Pancreas (tissue), 10 donors: ENCODE measurements at regions not wholly inside any gene's neighbourhood (a gene's known extent, or its start where the extent isn't known, plus 50 kb on each side); places are given as distances from the start of the nearest gene placed in this dataset.

Experiments used
- ATAC-seq, 4 donors: fragments of 200-7000 bp; cut with Tn5 transposase; one replicate each; pipeline versions ENCODE4 v1.8.0 to v1.9.1; 2020; ENCODE audit warnings: mild to moderate bottlenecking in 4 of 4, moderate library complexity in 4 of 4
- DNase-seq, 6 donors: peaks; one replicate each; pipeline ENCODE4 v3.0.0-alpha.2; 2020
- FAIRE-seq: peaks from 2 replicates; lab custom pipeline; 2012; peaks lifted over from hg19 to GRCh38; lab: Jason Lieb, UNC
- H3K27ac ChIP-seq, 4 donors: fragments of 200-600 bp; sonication (generic); 1 replicate in 3 of 4; 2 replicates in 1 of 4; pipeline versions ENCODE4 v1.5.0 to v1.8.0; 2020
- H3K27me3 ChIP-seq, 4 donors: fragments of 200-600 bp; one replicate each; pipeline ENCODE4 v1.8.0; 2021
- H3K36me3 ChIP-seq, 3 donors: fragments of 200-600 bp; sonication (generic) in 1 of 3; one replicate each; pipeline versions ENCODE4 v1.5.0 to v1.8.0; 2020 to 2021
- H3K4me1 ChIP-seq, 3 donors: fragments of 200-600 bp; one replicate each; pipeline ENCODE4 v1.8.0; 2021
- H3K4me3 ChIP-seq, 4 donors: fragments of 200-600 bp; sonication (generic) in 2 of 4; one replicate each; pipeline versions ENCODE4 v1.5.0 to v1.8.0; 2020 to 2021
- H3K9me3 ChIP-seq, 4 donors: fragments of 200-600 bp; one replicate each; pipeline ENCODE4 v1.8.0; 2021
- CTCF ChIP-seq, 4 donors: fragments of 200-600 bp; sonication (generic) in 3 of 4; IDR thresholded peaks; one replicate each; pipeline versions ENCODE4 v1.5.0 to v1.8.0; 2021; ENCODE audit warnings: antibody characterized with exemption in 4 of 4
- WGBS, 2 donors: extraction: QIAGEN DNeasy Blood & Tissue Kit; methylation state at CpG; one replicate each; pipeline ENCODE4 v1.1.7; 2013; 5-methylcytosine and 5-hydroxymethylcytosine counted together
- intact Hi-C, 3 donors: fragments of 100-400 bp; cut with DNase I; formaldehyde crosslinking; loops; one replicate each; pipeline versions ENCODE4 v1.11.1 to v1.14.2; 2022
- donor health status: healthy with polysubstance abuse.
- donor health status: DM: no; HTN: no; CAD: no; lungs with moderate emphysema.
- donor health status: DM: no; HTN: no; CAD: no.
- donor health status: control.
- donor health status: control.
- donor health status: Bipolar disorder and iron deficiency.
- donor health status: DM: yes; HTN: yes; CAD: no.
- donor health status: DM: no; HTN: no; CAD: no.
- donor health status: DM: no; HTN: no; CAD: no.
- donor health status: DM: yes; HTN: yes; CAD: no.

GRCh38 chr9:29575219-29575618 lies 2001.9 kb upstream of the C9orf72 start:
- DNase-seq (no peak), FAIRE-seq (no peak), ATAC-seq (no peak)
- no peak overlapping the region for H3K27ac ChIP-seq
- H3K27me3 ChIP-seq, result no peaks in the 10 kb centered on the region
- no peak for TF ChIP-seq CTCF (IDR thresholded peaks at IDR 0.05)
- no peaks in the 10 kb centered on the region for H3K36me3 ChIP-seq
- H3K4me1 ChIP-seq, result no peaks in the 10 kb centered on the region
- 35 to 44% methylated on average over 1 of the region's 1 CpG for WGBS, 2 donors
- H3K9me3 ChIP-seq, result no peaks in the 10 kb centered on the region
- H3K4me3 ChIP-seq, result no peak overlapping the region
- intact Hi-C loops, result no loop called here

GRCh38 chr9:29588361-29588760 lies 2015.1 kb upstream of the C9orf72 start:
- Histone ChIP-seq H3K9me3 (no peaks in the 10 kb centered on the region), H3K27ac (no peak overlapping the region), H3K4me3 (no peak overlapping the region), H3K36me3 (no peaks in the 10 kb centered on the region), H3K4me1 (no peaks in the 10 kb centered on the region), H3K27me3 (no peaks in the 10 kb centered on the region)
- no peak for TF ChIP-seq CTCF (IDR thresholded peaks at IDR 0.05)
- FAIRE-seq (no peak), ATAC-seq (no peak), DNase-seq (no peak)
- 43 to 79% methylated on average over 2 of the region's 2 CpGs for WGBS, 2 donors
- intact Hi-C loops, result no loop called here

GRCh38 chr9:29609282-29609681 lies 2036.0 kb upstream of the C9orf72 start:
- no peaks in the 10 kb centered on the region for H3K27me3 ChIP-seq
- no peak for TF ChIP-seq CTCF (IDR thresholded peaks at IDR 0.05)
- H3K9me3 ChIP-seq, result no peaks in the 10 kb centered on the region
- H3K4me1 ChIP-seq, result no peaks in the 10 kb centered on the region
- DNase-seq, result no peak
- no peak overlapping the region for H3K4me3 ChIP-seq
- no peak overlapping the region for H3K27ac ChIP-seq
- intact Hi-C loops, result no loop called here
- no peaks in the 10 kb centered on the region for H3K36me3 ChIP-seq
- FAIRE-seq, result no peak
- WGBS, 2 donors, result 40 to 42% methylated on average over 2 of the region's 2 CpGs
- no peak for ATAC-seq

- DNase-seq, result no peak
- Histone ChIP-seq H3K9me3 (no peaks in the 10 kb centered on the region), H3K4me3 (no peak overlapping the region), H3K27me3 (no peaks in the 10 kb centered on the region), H3K27ac (no peak overlapping the region), H3K4me1 (no peaks in the 10 kb centered on the region), H3K36me3 (no peaks in the 10 kb centered on the region)
- WGBS, 2 donors, result 62 to 67% methylated on average over 1 of the region's 1 CpG
- no peak for TF ChIP-seq CTCF (IDR thresholded peaks at IDR 0.05)
- intact Hi-C loops, result no loop called here
- ATAC-seq, result no peak
- no peak for FAIRE-seq
These were observed 2040.5 kb upstream of the C9orf72 start for GRCh38 chr9:29613773-29614172.

GRCh38 chr9:29616844-29617243 lies 2043.6 kb upstream of the C9orf72 start:
- no peak for FAIRE-seq

More at GRCh38 chr9:29616844-29617243, 2043.6 kb upstream of the C9orf72 start:
- H3K4me3 ChIP-seq, result no peak overlapping the region
- WGBS, 2 donors, result 50 to 55% methylated on average over 2 of the region's 2 CpGs
- H3K4me1 ChIP-seq, result no peaks in the 10 kb centered on the region
- H3K27ac ChIP-seq, result no peak overlapping the region
- H3K9me3 ChIP-seq, result no peaks in the 10 kb centered on the region
- no peak for TF ChIP-seq CTCF (IDR thresholded peaks at IDR 0.05)
- H3K27me3 ChIP-seq, result no peaks in the 10 kb centered on the region
- no peaks in the 10 kb centered on the region for H3K36me3 ChIP-seq
- ATAC-seq (no peak), DNase-seq (no peak)
- intact Hi-C loops, result no loop called here
